GM10266 (cell line): ENCODE measurements at regions not wholly inside any gene's neighbourhood (a gene's known extent, or its start where the extent isn't known, plus 50 kb on each side); places are given as distances from the start of the nearest gene placed in this dataset.
"Not testable (repeated sequence)": the region's sequence is repeated elsewhere in the genome, so short reads cannot be mapped to it uniquely, and the experiment has no call there.

Source experiments
- DNase-seq: peaks from one replicate; pipeline ENCODE4 v3.0.0; 2012; ENCODE audit errors: extremely low spot score
- CTCF ChIP-seq: IDR thresholded peaks from 2 replicates; pipeline ENCODE4 v1.5.1; 2012; ENCODE audit warnings: mild to moderate bottlenecking, low read depth; ENCODE audit not compliant: control insufficient read depth, insufficient read depth; ENCODE audit errors: missing control alignments

- no peak for TF ChIP-seq CTCF
- no peak for DNase-seq
Measured at GRCh38 chr1:173377266-173377665, 99.9 kb upstream of the PRDX6 start.

- TF ChIP-seq CTCF: no peak
- no peak for DNase-seq
Measured at GRCh38 chr1:173383351-173383750, 93.8 kb upstream of the PRDX6 start.

- TF ChIP-seq CTCF: no peak
- DNase-seq: no peak
Measured at GRCh38 chr1:173388352-173388751, 88.8 kb upstream of the PRDX6 start.

- no peak for DNase-seq
- TF ChIP-seq CTCF: no peak
Measured at GRCh38 chr1:173392895-173393658, 84.1 kb upstream of the PRDX6 start.

GRCh38 chr1:173393659-173394000, 83.5 kb upstream of the PRDX6 start:
- no peak for DNase-seq
- TF ChIP-seq CTCF: no peak

GRCh38 chr1:173394813-173395212, 82.3 kb upstream of the PRDX6 start:
- not testable (repeated sequence) for DNase-seq

- no peak for TF ChIP-seq CTCF
- no peak for DNase-seq
Measured at GRCh38 chr1:173395762-173396161, 81.4 kb upstream of the PRDX6 start.
